HEK293 (cell line): ENCODE measurements at regions not wholly inside any gene's neighbourhood (a gene's known extent, or its start where the extent isn't known, plus 50 kb on each side); places are given as distances from the start of the nearest gene placed in this dataset.

ENCODE experiments used
- CTCF ChIP-seq: fragments of 450-650 bp; formaldehyde crosslinking; IDR thresholded peaks from 2 replicates; pipeline ENCODE4 v1.5.1; 2016; ENCODE audit warnings: missing biosample characterization, missing genetic modification characterization
- HIC1 ChIP-seq: fragments of 450-650 bp; formaldehyde crosslinking; IDR thresholded peaks from 2 replicates; pipeline ENCODE4 v1.5.1; 2016; ENCODE audit warnings: missing biosample characterization, missing genetic modification characterization
- HOXA7 ChIP-seq: sonication (generic); formaldehyde crosslinking; IDR thresholded peaks from 2 replicates; pipeline ENCODE4 v1.8.1; 2022; ENCODE audit warnings: missing genetic modification reagents, borderline replicate concordance
- KLF1 ChIP-seq: fragments of 450-650 bp; formaldehyde crosslinking; IDR thresholded peaks from 2 replicates; pipeline ENCODE4 v1.5.1; 2016; ENCODE audit warnings: missing biosample characterization, missing genetic modification characterization
- PBX3 ChIP-seq: sonication (generic); formaldehyde crosslinking; IDR thresholded peaks from 2 replicates; pipeline ENCODE4 v1.8.1; 2022; ENCODE audit warnings: mild to moderate bottlenecking, moderate library complexity, missing genetic modification reagents
- ZBTB7A ChIP-seq: fragments of 450-650 bp; formaldehyde crosslinking; IDR thresholded peaks from 2 replicates; pipeline ENCODE4 v1.5.1; 2016; ENCODE audit warnings: low read depth, missing biosample characterization, missing genetic modification characterization
- ZNF174 ChIP-seq: fragments of 450-650 bp; formaldehyde crosslinking; IDR thresholded peaks from 2 replicates; pipeline ENCODE4 v1.5.0; 2017; ENCODE audit warnings: missing biosample characterization, mild to moderate bottlenecking, missing genetic modification characterization
- ZNF175 ChIP-seq: fragments of 450-650 bp; formaldehyde crosslinking; IDR thresholded peaks from 2 replicates; pipeline ENCODE4 v1.5.1; 2016; ENCODE audit warnings: missing biosample characterization, missing genetic modification characterization
- ZNF549 ChIP-seq: fragments of 450-650 bp; IDR thresholded peaks from 2 replicates; pipeline ENCODE4 v1.5.1; 2018; ENCODE audit warnings: missing biosample characterization, missing genetic modification characterization, mild to moderate bottlenecking, inconsistent platforms, moderate library complexity
- TF ChIP-seq, protein P1 (sequence below): fragments of 450-650 bp; formaldehyde crosslinking; IDR thresholded peaks from 2 replicates; pipeline ENCODE4 v1.5.1; 2016; ENCODE audit warnings: missing biosample characterization, missing genetic modification characterization
- TF ChIP-seq, protein P2 (sequence below): fragments of 450-650 bp; formaldehyde crosslinking; IDR thresholded peaks from 2 replicates; pipeline ENCODE4 v1.5.1; 2016; ENCODE audit warnings: missing biosample characterization, missing genetic modification characterization, low read depth

GRCh38 chr7:36091874-36092176 lies 61.2 kb upstream of the EEPD1 start:
- TF ChIP-seq ZNF175 (tag by site-specific recombination) (no peak), ZBTB7A (no peak), HIC1 (no peak), HOXA7 (CRISPR knock-in tag) (no peak), KLF1 (tag by site-specific recombination) (no peak), CTCF (tag by site-specific recombination) (no peak), ZNF549 (no peak), ZNF174 (tag by site-specific recombination) (no peak), PBX3 (no peak)
- TF ChIP-seq, protein P1, sequence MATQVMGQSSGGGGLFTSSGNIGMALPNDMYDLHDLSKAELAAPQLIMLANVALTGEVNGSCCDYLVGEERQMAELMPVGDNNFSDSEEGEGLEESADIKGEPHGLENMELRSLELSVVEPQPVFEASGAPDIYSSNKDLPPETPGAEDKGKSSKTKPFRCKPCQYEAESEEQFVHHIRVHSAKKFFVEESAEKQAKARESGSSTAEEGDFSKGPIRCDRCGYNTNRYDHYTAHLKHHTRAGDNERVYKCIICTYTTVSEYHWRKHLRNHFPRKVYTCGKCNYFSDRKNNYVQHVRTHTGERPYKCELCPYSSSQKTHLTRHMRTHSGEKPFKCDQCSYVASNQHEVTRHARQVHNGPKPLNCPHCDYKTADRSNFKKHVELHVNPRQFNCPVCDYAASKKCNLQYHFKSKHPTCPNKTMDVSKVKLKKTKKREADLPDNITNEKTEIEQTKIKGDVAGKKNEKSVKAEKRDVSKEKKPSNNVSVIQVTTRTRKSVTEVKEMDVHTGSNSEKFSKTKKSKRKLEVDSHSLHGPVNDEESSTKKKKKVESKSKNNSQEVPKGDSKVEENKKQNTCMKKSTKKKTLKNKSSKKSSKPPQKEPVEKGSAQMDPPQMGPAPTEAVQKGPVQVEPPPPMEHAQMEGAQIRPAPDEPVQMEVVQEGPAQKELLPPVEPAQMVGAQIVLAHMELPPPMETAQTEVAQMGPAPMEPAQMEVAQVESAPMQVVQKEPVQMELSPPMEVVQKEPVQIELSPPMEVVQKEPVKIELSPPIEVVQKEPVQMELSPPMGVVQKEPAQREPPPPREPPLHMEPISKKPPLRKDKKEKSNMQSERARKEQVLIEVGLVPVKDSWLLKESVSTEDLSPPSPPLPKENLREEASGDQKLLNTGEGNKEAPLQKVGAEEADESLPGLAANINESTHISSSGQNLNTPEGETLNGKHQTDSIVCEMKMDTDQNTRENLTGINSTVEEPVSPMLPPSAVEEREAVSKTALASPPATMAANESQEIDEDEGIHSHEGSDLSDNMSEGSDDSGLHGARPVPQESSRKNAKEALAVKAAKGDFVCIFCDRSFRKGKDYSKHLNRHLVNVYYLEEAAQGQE (tag by site-specific recombination) = no peak
- TF ChIP-seq, protein P2, sequence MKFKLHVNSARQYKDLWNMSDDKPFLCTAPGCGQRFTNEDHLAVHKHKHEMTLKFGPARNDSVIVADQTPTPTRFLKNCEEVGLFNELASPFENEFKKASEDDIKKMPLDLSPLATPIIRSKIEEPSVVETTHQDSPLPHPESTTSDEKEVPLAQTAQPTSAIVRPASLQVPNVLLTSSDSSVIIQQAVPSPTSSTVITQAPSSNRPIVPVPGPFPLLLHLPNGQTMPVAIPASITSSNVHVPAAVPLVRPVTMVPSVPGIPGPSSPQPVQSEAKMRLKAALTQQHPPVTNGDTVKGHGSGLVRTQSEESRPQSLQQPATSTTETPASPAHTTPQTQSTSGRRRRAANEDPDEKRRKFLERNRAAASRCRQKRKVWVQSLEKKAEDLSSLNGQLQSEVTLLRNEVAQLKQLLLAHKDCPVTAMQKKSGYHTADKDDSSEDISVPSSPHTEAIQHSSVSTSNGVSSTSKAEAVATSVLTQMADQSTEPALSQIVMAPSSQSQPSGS (tag by site-specific recombination) = no peak
